Adipocyte (in vitro differentiated cells): ENCODE measurements at regions not wholly inside any gene's neighbourhood (a gene's known extent, or its start where the extent isn't known, plus 50 kb on each side); places are given as distances from the start of the nearest gene placed in this dataset.

Source experiments
- DNase-seq: peaks from one replicate; pipeline ENCODE4 v3.0.0-alpha.2; 2015; ENCODE audit warnings: low read depth
- H3K27me3 ChIP-seq: replicated peaks from 2 replicates; pipeline ENCODE4 v1.7.0; 2013; ENCODE audit warnings: mild to moderate bottlenecking, low read length, moderate library complexity; ENCODE audit not compliant: control insufficient read depth, insufficient read depth
- H3K36me3 ChIP-seq: 2 replicates; pipeline ENCODE4 v1.7.0; 2013; ENCODE audit warnings: low read length, mild to moderate bottlenecking, moderate library complexity; ENCODE audit not compliant: control insufficient read depth, insufficient read depth, severe bottlenecking
- H3K4me1 ChIP-seq: 2 replicates; pipeline ENCODE4 v1.7.0; 2013; ENCODE audit warnings: mild to moderate bottlenecking, low read length, moderate library complexity; ENCODE audit not compliant: control insufficient read depth, insufficient read depth
- H3K4me3 ChIP-seq: 2 replicates; pipeline ENCODE4 v1.7.0; 2013; ENCODE audit warnings: mild to moderate bottlenecking, low read length, moderate library complexity
- H3K9ac ChIP-seq: 2 replicates; pipeline ENCODE4 v1.7.0; 2013; ENCODE audit warnings: mild to moderate bottlenecking, low read length, moderate library complexity
- H3K9me3 ChIP-seq: 2 replicates; pipeline ENCODE4 v1.7.0; 2013; ENCODE audit warnings: mild to moderate bottlenecking, low read length, moderate library complexity; ENCODE audit not compliant: control insufficient read depth

DNA sequence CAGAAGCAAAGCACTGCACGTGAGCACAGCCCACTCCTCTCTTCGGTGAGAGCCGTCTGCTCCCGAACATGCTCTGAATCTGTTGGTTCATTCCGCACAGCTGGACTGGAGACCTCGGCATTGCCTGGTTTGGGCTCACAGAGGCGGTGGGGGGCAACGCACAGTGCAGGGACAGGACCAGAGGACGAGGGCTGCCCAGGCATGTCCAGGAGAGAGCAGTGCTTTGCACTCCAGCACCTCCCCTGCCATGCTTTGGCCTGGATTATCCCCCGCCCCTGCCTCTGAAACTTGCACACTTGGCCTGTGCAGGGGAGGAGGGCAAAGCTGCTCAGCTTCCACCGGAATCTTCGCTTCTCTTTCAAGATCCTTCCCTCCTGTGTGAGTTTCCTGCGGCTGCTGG, 536.5 kb downstream of the BRD1 start:
- Histone ChIP-seq H3K36me3 (no peaks in the 10 kb centered on the region), H3K9ac (no peak overlapping the region)
- DNase-seq: no peak

DNA sequence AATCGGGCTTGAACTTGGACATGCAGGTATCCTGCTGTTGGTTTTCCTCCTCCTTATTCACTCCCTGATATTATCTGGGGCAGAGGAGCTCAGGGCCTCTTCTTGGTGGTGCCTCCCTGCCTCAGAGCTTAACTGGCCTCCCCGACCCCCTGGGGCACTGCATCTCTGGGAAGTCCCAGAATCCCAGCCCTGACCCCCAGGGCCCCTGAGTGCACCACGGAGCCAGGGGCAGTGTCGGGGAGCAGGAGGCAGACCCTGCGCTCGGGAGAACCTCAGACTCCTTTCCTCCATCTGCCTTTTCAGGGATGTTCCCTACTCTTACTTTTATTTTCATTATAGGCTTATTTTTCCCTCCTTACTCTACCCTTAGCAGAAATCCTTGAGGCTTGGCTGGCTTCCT, 537.0 kb downstream of the BRD1 start:
- no peak for DNase-seq
- Histone ChIP-seq H3K27me3 (no peaks in the 10 kb centered on the region), H3K9ac (no peak overlapping the region), H3K9me3 (peaks cover 8% of the 10 kb centered on the region), H3K36me3 (no peaks in the 10 kb centered on the region), H3K4me1 (no peaks in the 10 kb centered on the region), H3K4me3 (no peak overlapping the region)

More for the DNA sequence above, 536.5 kb downstream of the BRD1 start:
- no peaks in the 10 kb centered on the region for H3K27me3 ChIP-seq
- H3K4me1 ChIP-seq: no peaks in the 10 kb centered on the region
- H3K4me3 ChIP-seq: no peak overlapping the region
- H3K9me3 ChIP-seq: peaks cover 8% of the 10 kb centered on the region

DNA sequence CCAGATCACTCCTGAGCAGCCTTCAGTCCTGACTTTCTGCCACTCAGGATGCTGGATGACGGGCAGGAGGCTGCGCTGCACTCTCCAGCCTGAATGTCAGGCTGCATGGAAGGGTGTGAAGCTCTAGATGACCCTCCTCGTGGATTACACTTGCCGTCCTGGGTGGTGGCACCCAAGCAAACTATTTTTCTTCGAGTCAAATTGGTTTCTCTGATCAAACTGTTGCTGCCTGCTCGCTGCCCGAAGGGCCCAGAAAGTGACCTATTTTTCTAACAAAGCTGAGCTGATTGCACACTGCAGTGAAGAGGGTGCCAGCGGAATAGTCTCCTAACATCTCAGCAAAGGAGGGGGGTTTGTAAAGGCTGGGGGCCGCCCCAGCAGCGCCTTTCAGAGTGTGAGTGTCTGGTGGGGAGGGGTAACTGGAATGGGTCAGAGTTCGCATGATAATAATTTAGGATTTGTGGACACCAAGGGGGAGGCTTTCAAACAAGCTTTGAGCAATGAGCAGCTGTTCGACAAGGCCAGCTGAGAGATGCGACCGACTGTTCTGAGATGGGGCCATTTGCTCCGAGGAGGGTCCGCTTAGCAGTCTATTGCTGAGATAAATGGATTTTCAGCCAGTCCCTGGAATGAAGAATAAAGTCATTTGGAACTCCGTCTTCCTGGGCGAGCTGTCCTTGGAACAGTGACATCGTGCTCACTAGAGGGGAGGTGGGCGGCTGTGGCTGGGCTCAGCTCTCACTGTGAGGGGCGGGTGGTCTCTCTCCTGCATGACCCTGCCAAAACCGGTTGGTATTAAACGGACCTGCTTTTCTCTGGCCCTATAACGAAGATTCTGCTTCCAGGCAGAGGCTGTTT, 537.6 kb downstream of the BRD1 start:
- Histone ChIP-seq H3K4me1 (no peaks in the 10 kb centered on the region), H3K9me3 (peaks cover 8% of the 10 kb centered on the region), H3K4me3 (no peak overlapping the region), H3K27me3 (no peaks in the 10 kb centered on the region), H3K9ac (no peak overlapping the region), H3K36me3 (no peaks in the 10 kb centered on the region)
- DNase-seq: no peak

DNA sequence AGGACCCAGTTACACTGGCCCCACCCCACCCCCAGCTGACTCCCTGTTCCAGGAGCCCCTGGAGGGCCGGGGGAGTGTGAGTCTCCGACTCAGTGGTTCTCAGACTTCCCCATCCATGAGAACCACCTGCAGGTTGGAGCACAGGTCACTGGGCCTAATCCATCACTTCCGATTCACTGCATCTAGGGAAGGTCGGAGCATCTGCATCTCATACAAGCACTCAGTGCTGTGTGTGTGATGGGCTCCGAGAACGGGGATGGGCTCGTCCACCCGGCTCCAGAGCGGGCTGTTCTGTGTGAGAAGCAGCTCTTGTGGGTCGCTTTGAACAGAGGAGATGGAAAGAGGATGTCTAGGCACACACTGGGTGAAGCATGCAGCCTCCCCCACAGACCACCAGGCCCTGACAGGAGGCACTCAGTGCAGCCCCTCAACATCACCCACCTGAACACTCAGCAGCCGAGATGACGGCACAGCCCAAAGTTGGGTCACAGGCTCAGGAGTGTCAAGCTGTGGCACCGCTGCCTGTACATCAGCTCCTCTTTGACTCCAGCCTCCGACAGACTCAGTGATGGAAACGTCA, 541.4 kb downstream of the BRD1 start:
- Histone ChIP-seq H3K27me3 (no peaks in the 10 kb centered on the region), H3K9ac (no peak overlapping the region), H3K9me3 (no peaks in the 10 kb centered on the region), H3K4me3 (no peak overlapping the region), H3K36me3 (no peaks in the 10 kb centered on the region), H3K4me1 (no peaks in the 10 kb centered on the region)
- no peak for DNase-seq

DNA sequence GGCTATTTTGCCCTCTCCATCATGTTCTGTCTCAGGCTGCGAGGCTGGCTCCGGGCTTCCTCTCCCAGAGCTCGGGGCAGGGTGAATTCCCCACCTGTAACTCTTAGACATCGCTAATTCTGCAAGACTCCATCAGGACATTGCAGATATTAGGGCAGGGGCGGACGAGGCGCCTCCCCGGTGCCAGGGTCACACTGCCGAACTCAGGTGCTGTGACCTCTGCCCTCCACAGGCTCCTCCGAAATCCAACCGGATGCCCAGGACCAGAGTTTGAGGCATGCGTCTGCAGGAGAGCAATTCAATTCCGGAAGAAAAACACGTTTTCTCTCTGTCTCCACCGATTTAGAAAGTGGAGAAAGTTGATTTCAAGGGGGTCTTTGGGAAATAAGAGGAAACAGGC, 542.7 kb downstream of the BRD1 start:
- H3K4me1 ChIP-seq: no peaks in the 10 kb centered on the region
- no peaks in the 10 kb centered on the region for H3K36me3 ChIP-seq
- H3K9ac ChIP-seq: no peak overlapping the region
- no peaks in the 10 kb centered on the region for H3K27me3 ChIP-seq
- H3K9me3 ChIP-seq: peaks cover 4% of the 10 kb centered on the region
- no peak for DNase-seq
- no peak overlapping the region for H3K4me3 ChIP-seq

DNA sequence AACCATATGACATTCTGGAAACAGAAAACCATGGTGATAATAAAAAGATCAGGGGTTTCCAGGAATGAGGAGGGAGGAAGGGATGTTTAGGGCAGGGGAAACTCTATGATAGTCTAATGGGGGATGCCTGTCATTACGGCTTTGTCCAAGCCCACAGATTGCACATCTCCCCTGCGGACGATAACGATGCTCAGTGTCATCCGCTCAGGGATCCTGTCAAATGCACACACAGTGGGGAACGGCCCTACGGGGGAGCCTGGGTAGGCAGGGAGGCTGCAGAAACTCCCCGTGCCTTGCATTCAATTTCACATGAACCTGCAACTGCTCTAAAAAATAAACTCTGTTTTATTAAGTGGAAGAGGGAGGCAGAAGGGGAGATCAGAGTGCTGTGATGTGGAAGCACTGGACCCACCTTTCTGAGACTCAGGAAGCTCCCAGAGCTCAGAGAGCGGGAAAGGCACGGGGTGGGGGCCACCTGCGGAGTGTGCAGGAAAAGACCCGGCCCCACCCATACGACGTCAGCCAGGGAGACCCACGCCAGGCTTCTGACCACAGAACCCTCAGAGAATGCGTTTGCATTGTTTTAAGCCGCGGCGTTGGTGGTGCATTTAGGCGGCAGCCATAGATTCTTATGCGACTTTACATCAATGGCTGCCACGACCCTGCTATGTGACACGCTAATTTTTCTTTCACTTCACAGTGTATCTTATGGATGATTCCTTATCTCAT, 543.5 kb downstream of the BRD1 start:
- no peak overlapping the region for H3K9ac ChIP-seq
- DNase-seq: no peak
- no peak overlapping the region for H3K4me3 ChIP-seq
- peaks cover 7% of the 10 kb centered on the region for H3K9me3 ChIP-seq
- no peaks in the 10 kb centered on the region for H3K36me3 ChIP-seq
- H3K4me1 ChIP-seq: no peaks in the 10 kb centered on the region
- no peaks in the 10 kb centered on the region for H3K27me3 ChIP-seq

DNA sequence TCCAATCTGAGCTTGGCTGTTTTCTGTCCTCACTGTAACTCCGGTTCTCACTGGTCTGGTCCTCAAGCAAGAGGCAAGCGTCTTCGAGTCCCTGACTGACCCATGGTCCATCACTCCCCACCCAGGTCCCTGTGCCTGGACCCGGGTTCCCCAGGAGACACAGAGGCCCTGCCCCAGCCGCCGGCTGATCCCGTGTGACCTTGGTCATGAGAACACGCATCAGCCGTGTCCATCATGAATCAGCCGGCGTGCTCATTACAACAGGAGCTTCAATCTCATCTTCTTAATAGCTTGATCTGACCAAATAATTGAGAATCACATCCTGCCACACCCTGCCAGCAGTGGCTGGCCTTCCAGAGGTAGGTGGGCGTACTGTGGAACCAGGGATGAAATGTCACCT, 545.1 kb downstream of the BRD1 start:
- Histone ChIP-seq H3K27me3 (no peaks in the 10 kb centered on the region), H3K9me3 (peaks cover 7% of the 10 kb centered on the region), H3K4me1 (no peaks in the 10 kb centered on the region), H3K9ac (no peak overlapping the region), H3K4me3 (no peak overlapping the region), H3K36me3 (no peaks in the 10 kb centered on the region)
- no peak for DNase-seq

DNA sequence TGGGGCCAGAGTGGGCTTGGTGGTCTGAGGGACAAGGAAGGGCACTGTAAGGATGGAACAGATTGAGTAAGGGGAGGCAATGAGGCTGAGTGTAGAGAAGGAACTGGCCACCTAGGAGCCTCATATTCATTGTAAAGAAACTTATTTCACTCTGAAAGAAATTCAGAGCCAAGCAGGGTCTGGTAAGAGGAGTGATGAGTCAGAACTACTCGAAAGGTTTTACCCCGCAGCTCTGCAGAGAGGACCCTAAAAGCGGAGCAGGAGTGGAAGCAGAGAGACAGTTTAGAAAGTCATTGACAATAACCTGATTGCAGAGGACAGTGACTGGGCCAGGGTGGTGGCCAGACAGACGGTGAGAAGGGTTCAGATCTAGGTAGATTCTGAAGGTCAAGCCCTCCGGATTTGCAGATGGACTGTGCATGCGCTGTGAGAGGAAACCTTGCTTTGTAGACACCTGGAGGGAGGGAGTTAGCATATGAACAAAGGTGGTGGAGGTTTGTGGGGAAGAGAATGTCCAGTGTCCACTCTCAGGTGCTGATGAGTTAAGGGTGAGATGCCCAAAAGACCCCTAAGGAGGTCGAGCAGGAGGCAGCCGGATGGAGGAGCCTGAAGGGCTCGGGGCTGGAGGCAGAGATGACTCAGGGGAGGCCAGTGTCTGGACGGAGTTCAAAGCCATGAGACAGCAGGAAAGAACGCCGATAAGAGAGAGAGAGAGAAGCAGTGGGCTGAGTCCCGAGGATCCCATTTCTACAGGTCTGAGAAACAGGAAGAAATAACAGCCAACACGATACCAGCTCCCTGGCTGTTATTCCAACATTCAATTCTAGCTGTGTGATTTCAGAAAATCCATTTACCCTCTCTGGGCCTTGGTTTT, 546.0 kb downstream of the BRD1 start:
- H3K36me3 ChIP-seq: no peaks in the 10 kb centered on the region
- H3K4me1 ChIP-seq: no peaks in the 10 kb centered on the region
- H3K9me3 ChIP-seq: peaks cover 7% of the 10 kb centered on the region
- no peak overlapping the region for H3K9ac ChIP-seq
- no peak overlapping the region for H3K4me3 ChIP-seq
- no peaks in the 10 kb centered on the region for H3K27me3 ChIP-seq
- no peak for DNase-seq

DNA sequence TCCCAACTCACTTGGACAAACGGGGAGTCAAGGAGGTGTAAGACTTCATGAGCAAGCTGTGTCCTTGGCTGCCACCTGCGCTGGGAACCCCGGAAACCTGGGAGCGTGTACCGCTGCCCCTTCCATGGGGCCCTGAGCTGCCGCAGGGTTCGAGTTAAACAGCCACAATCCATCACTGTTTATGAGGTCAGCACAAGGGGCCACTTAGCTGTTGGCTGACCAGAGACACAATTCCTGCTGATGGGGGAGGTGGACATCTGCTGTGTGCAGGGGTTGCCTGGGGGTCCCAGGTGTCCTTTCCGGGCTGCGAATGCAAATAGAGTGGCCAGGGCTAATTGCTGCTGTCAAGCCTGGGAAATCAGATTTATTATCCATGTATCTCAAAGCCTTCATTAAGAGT, 549.3 kb downstream of the BRD1 start:
- Histone ChIP-seq H3K9me3 (peaks cover 7% of the 10 kb centered on the region), H3K27me3 (no peaks in the 10 kb centered on the region), H3K9ac (no peak overlapping the region), H3K36me3 (no peaks in the 10 kb centered on the region), H3K4me1 (no peaks in the 10 kb centered on the region), H3K4me3 (no peak overlapping the region)
- DNase-seq: no peak

DNA sequence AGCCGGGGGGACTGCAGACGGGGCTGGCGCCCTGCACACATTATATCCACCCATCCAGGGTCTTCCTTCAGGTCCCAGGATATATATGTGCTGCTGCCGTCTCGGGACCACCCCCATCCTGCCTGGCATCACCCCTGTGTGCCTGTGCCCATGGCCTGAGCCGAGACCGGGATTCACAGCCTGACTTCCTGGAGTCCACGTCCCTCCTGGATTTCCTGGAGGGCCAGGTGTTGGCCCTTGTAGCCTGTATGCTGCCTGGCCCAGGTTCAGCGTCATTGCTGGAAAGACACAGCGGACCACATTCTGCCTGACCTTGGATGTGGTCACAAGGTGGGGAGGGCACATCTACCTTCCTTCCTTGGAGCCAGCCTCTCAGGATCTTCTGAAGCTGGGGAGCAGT, 551.1 kb downstream of the BRD1 start:
- H3K9me3 ChIP-seq: peaks cover 7% of the 10 kb centered on the region
- no peaks in the 10 kb centered on the region for H3K36me3 ChIP-seq
- DNase-seq: no peak

More for the DNA sequence above, 551.1 kb downstream of the BRD1 start:
- no peak overlapping the region for H3K9ac ChIP-seq
- no peaks in the 10 kb centered on the region for H3K27me3 ChIP-seq
- no peak overlapping the region for H3K4me3 ChIP-seq
- H3K4me1 ChIP-seq: no peaks in the 10 kb centered on the region
